Thymus (tissue), 11 donors: ENCODE measurements at regions not wholly inside any gene's neighbourhood (a gene's known extent, or its start where the extent isn't known, plus 50 kb on each side); places are given as distances from the start of the nearest gene placed in this dataset.

Experiments used
- DNase-seq, 9 donors: peaks; one replicate each; pipeline ENCODE4 v3.0.0-alpha.2; 2013; ENCODE audit warnings: low spot score in 9 of 9, low read depth in 6 of 9, missing footprints in 1 of 9
- H3K27ac ChIP-seq, 2 donors: one replicate each; pipeline ENCODE4 v1.5.1; 2013; ENCODE audit warnings: control low read depth in 1 of 2, low read depth in 1 of 2, low read length in 1 of 2, mild to moderate bottlenecking in 1 of 2, moderate library complexity in 1 of 2
- H3K27me3 ChIP-seq, 2 donors: one replicate each; pipeline ENCODE4 v1.5.1; 2013; ENCODE audit warnings: low read length in 1 of 2; ENCODE audit not compliant: control insufficient read depth in 2 of 2, insufficient read depth in 1 of 2
- H3K36me3 ChIP-seq, 2 donors: one replicate each; pipeline ENCODE4 v1.5.1; 2013; ENCODE audit warnings: low read length in 1 of 2, mild to moderate bottlenecking in 1 of 2, moderate library complexity in 1 of 2; ENCODE audit not compliant: control insufficient read depth in 2 of 2, insufficient read depth in 2 of 2
- H3K4me1 ChIP-seq, 2 donors: one replicate each; pipeline ENCODE4 v1.5.1; 2013; ENCODE audit warnings: low read length in 2 of 2; ENCODE audit not compliant: control insufficient read depth in 2 of 2, insufficient read depth in 2 of 2
- H3K4me3 ChIP-seq, 2 donors: one replicate each; pipeline ENCODE4 v1.5.1; 2013; ENCODE audit warnings: low read length in 2 of 2, control low read depth in 1 of 2, mild to moderate bottlenecking in 1 of 2
- H3K9me3 ChIP-seq, 2 donors: one replicate each; pipeline ENCODE4 v1.5.1; 2013; ENCODE audit warnings: low read length in 1 of 2, mild to moderate bottlenecking in 1 of 2; ENCODE audit not compliant: control insufficient read depth in 2 of 2, insufficient read depth in 1 of 2
- WGBS: extraction: QIAGEN DNeasy Blood & Tissue Kit; methylation state at CpG from one replicate; pipeline ENCODE4 v1.1.7; 2013; 5-methylcytosine and 5-hydroxymethylcytosine counted together
- donor health status: healthy.

GRCh38 chr6:101113468-101114260 is 232.5 kb upstream of the ASCC3 start:
- no peaks in the 10 kb centered on the region for H3K27me3 ChIP-seq
- H3K9me3 ChIP-seq: no peaks in the 10 kb centered on the region
- no peak overlapping the region for H3K4me3 ChIP-seq
- H3K4me1 ChIP-seq: no peaks in the 10 kb centered on the region
- 91% methylated on average over 4 of the region's 4 CpGs for WGBS
- no peaks in the 10 kb centered on the region for H3K36me3 ChIP-seq
- H3K27ac ChIP-seq: no peak overlapping the region
- no peak for DNase-seq

DNA sequence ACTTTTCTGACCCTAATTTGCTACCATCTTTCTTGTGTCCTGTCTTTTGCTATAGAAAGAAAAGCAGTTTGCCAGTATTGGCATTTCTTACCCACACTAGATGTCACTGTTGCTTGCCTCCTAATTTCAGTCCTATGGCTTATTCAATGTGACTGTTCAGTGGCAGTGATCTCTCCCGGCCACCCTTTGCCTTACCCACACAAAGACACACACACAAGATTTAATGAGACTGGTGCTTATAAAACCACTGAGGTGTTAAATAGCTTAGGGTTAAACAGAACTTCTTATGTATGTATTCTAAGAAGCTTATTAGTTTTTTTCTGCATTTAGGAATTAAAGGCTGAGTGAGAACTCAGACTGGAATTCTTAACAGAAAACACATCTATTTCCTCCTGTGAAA is 233.6 kb upstream of the ASCC3 start:
- Histone ChIP-seq H3K4me1 (no peaks in the 10 kb centered on the region), H3K27ac (no peak overlapping the region), H3K27me3 (no peaks in the 10 kb centered on the region), H3K9me3 (no peaks in the 10 kb centered on the region), H3K36me3 (no peaks in the 10 kb centered on the region), H3K4me3 (no peak overlapping the region)
- peak in 2 of 9 donors; percentile 1 to 16 for DNase-seq
- 9% methylated on average over 1 of the region's 1 CpG for WGBS

DNA sequence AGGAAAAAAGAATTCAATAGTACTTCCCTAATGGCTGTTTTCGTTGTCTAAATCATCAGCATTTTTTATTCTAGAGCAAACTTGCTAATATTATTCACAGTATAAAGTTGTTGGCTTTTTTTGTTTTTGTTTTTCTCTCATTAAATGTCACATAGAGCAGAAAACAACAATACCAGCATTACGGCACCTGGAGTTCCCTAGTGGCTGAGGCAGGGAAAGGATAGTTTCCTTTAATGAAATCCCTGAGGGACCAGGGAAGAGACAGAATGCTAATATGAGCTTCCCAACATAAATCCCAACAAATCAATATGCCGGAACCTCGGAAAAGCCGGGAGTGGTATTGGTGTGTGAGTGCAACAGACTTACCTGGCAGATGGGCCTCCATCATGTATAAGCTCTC is 235.2 kb upstream of the ASCC3 start:
- whole genome bisulfite sequencing: 95% methylated on average over 5 of the region's 5 CpGs
- Histone ChIP-seq H3K36me3 (no peaks in the 10 kb centered on the region), H3K27me3 (no peaks in the 10 kb centered on the region), H3K27ac (no peak overlapping the region), H3K4me1 (no peaks in the 10 kb centered on the region), H3K4me3 (no peak overlapping the region), H3K9me3 (no peaks in the 10 kb centered on the region)
- DNase-seq: no peak

DNA sequence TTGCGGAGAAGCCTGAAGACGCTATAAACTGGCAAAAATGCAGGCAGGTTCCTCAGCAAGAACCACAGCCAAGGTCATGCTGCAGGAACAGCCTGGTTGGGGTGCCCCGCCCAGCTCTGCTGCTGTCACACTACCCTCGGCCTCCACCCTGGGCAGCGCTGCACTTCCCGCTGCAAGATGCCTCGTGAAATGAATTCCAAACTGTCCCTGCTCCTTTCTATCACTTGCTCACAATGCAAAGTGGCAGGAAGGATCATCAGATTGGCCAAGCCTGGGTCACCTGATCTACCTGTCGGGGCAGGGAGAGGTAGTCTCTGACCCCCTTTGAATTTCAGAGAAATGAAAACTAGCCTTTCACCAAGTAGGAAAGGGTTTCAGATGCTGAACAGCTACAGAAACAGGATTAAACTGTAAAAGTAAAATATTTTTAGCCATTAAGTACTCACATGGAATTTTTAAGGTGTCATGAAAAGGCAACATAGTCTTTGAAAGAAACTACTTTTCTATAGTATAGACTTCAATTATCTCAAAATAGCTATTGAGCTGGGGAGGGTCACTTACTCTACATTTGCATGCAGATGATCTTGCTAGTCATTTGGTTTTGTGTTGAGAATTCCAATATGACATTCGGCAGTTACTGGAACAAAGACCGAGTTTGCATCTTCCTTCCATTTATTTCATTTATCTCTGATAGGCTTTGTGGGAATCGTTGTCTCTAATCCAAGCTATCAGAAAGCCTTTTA is 236.4 kb upstream of the ASCC3 start:
- Histone ChIP-seq H3K9me3 (no peaks in the 10 kb centered on the region), H3K27me3 (no peaks in the 10 kb centered on the region), H3K4me1 (no peaks in the 10 kb centered on the region), H3K36me3 (no peaks in the 10 kb centered on the region), H3K4me3 (no peak overlapping the region), H3K27ac (no peak overlapping the region)
- 68% methylated on average over 11 of the region's 11 CpGs for WGBS
- no peak for DNase-seq

DNA sequence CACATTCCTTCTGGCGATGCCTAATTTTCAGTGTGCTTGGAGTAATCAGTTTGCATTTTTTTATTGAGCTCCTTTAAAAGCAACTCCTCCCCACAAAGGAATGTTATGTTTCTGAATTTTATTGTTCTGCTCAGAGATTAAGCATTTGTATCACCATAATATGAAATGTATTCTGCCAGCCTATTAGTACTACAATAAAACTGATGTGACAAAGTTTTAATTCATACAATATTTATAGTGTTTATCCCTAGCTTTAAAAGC is 236.9 kb upstream of the ASCC3 start:
- Histone ChIP-seq H3K27me3 (no peaks in the 10 kb centered on the region), H3K4me3 (no peak overlapping the region), H3K27ac (no peak overlapping the region), H3K4me1 (no peaks in the 10 kb centered on the region), H3K36me3 (no peaks in the 10 kb centered on the region), H3K9me3 (no peaks in the 10 kb centered on the region)
- WGBS: 86% methylated on average over 1 of the region's 1 CpG
- DNase-seq: no peak

GRCh38 chr6:101120747-101121146 is 239.6 kb upstream of the ASCC3 start:
- DNase-seq: no peak
- no peaks in the 10 kb centered on the region for H3K36me3 ChIP-seq
- no peaks in the 10 kb centered on the region for H3K27me3 ChIP-seq
- H3K9me3 ChIP-seq: no peaks in the 10 kb centered on the region
- WGBS: 91% methylated on average over 4 of the region's 4 CpGs
- no peak overlapping the region for H3K27ac ChIP-seq
- H3K4me1 ChIP-seq: no peaks in the 10 kb centered on the region
- no peak overlapping the region for H3K4me3 ChIP-seq

DNA sequence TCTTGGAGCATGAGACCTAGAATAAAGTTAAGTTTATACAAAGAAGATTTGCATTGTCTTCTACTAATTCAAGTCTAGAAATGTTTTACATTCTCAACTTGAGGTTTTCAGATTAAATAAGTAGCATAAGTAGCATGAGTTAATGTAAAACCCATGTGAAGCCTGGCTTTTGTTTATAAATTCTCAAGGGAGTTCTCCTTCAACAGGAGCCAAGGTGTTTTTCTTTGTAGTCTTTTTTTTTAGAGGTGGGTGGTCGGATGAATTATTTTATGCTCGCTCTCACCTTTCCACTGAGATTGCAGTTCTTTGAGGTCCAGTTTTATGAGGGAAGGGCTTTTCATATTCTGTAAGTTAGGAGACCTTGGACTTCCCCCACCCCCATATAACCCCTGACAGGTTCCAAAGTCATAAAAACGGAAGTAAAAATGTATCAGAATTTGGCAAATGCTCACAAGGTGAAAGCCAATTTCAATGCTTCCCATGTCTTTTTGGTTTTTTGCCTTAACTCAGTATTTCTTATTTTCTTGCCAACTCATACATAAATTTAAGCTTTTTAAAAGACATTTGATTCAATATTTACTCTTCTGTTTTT is 244.3 kb upstream of the ASCC3 start:
- DNase-seq: no peak
- H3K27ac ChIP-seq: no peak overlapping the region
- H3K36me3 ChIP-seq: no peaks in the 10 kb centered on the region
- no peaks in the 10 kb centered on the region for H3K4me1 ChIP-seq
- no peaks in the 10 kb centered on the region for H3K9me3 ChIP-seq
- WGBS: 90% methylated on average over 3 of the region's 3 CpGs
- H3K4me3 ChIP-seq: no peak overlapping the region
- no peaks in the 10 kb centered on the region for H3K27me3 ChIP-seq

GRCh38 chr6:101126501-101126900 is 245.4 kb upstream of the ASCC3 start:
- no peak for DNase-seq
- H3K27ac ChIP-seq: no peak overlapping the region
- 53% methylated on average over 3 of the region's 3 CpGs for WGBS
- no peaks in the 10 kb centered on the region for H3K27me3 ChIP-seq
- H3K4me3 ChIP-seq: no peak overlapping the region
- H3K4me1 ChIP-seq: no peaks in the 10 kb centered on the region
- H3K36me3 ChIP-seq: no peaks in the 10 kb centered on the region
- no peaks in the 10 kb centered on the region for H3K9me3 ChIP-seq

GRCh38 chr6:101129851-101130250 is 248.7 kb upstream of the ASCC3 start:
- Histone ChIP-seq H3K4me1 (no peaks in the 10 kb centered on the region), H3K4me3 (no peak overlapping the region), H3K27me3 (no peaks in the 10 kb centered on the region), H3K36me3 (no peaks in the 10 kb centered on the region), H3K9me3 (no peaks in the 10 kb centered on the region), H3K27ac (no peak overlapping the region)
- DNase-seq: no peak
- WGBS: 100% methylated on average over 1 of the region's 1 CpG
